AG09309 (cell line): ENCODE measurements at regions not wholly inside any gene's neighbourhood (a gene's known extent, or its start where the extent isn't known, plus 50 kb on each side); places are given as distances from the start of the nearest gene placed in this dataset.

ENCODE experiments used
- DNase-seq: peaks from one replicate; pipeline ENCODE4 v3.0.0-alpha.2; 2010; ENCODE audit warnings: low read depth
- H3K4me3 ChIP-seq: 2 replicates; pipeline ENCODE4 v1.5.1; 2011; ENCODE audit warnings: mild to moderate bottlenecking, low read depth, low read length, moderate library complexity; ENCODE audit not compliant: control insufficient read depth
- CTCF ChIP-seq: IDR thresholded peaks from 2 replicates; pipeline ENCODE4 v1.5.1; 2011; ENCODE audit warnings: mild to moderate bottlenecking, low read depth, low read length, inconsistent platforms; ENCODE audit not compliant: insufficient read depth, control insufficient read depth; ENCODE audit errors: missing control alignments

GRCh38 chr3:30241721-30242120 is 364.7 kb upstream of the TGFBR2 start:
- H3K4me3 ChIP-seq = no peak overlapping the region
- DNase-seq = no peak
- TF ChIP-seq CTCF = no peak

GRCh38 chr3:30245858-30246622 is 360.4 kb upstream of the TGFBR2 start:
- DNase-seq = no peak
- no peak overlapping the region for H3K4me3 ChIP-seq
- TF ChIP-seq CTCF = no peak

GRCh38 chr3:30248423-30248822 is 358.0 kb upstream of the TGFBR2 start:
- DNase-seq = no peak
- TF ChIP-seq CTCF = no peak
- no peak overlapping the region for H3K4me3 ChIP-seq

- H3K4me3 ChIP-seq = no peak overlapping the region
- no peak for TF ChIP-seq CTCF
- no peak for DNase-seq
These were observed 353.9 kb upstream of the TGFBR2 start for GRCh38 chr3:30252474-30252873.

- no peak overlapping the region for H3K4me3 ChIP-seq
- no peak for DNase-seq
- no peak for TF ChIP-seq CTCF
These were observed 352.6 kb upstream of the TGFBR2 start for GRCh38 chr3:30253832-30254231.

GRCh38 chr3:30256474-30256873 is 349.9 kb upstream of the TGFBR2 start:
- TF ChIP-seq CTCF = no peak
- DNase-seq = no peak

More at GRCh38 chr3:30256474-30256873, 349.9 kb upstream of the TGFBR2 start:
- no peak overlapping the region for H3K4me3 ChIP-seq
